ENCODE measurements at regions not wholly inside any gene's neighbourhood (a gene's known extent, or its start where the extent isn't known, plus 50 kb on each side); places are given as distances from the start of the nearest gene placed in this dataset.

GRCh38 chr5:99640646-99641045 lies 711.8 kb upstream of the CHD1 start:
- ChIA-PET CTCF (no interaction called here), POLR2A (ENCODE audit: unreplicated experiment) (no interaction called here)
- no peak overlapping the region for H3K27ac ChIP-seq (ENCODE audit: low read length)
- H3K9ac ChIP-seq (ENCODE audit: low read length) = no peak overlapping the region
- ATAC-seq (no peak), DNase-seq (no peak)
- intact Hi-C loops (cut with micrococcal nuclease) = no loop called here
- no peaks in the 10 kb centered on the region for H4K20me1 ChIP-seq (ENCODE audit: low read length)
- H3K4me1 ChIP-seq (ENCODE audit: insufficient read depth, low read length) = peaks cover 9% of the 10 kb centered on the region
- BruUV-seq (replicated peaks) = no TSS peak
- no peaks in the 10 kb centered on the region for H3K79me2 ChIP-seq (ENCODE audit: low read length)
- no peaks in the 10 kb centered on the region for H3F3A ChIP-seq (ENCODE audit: low read length, unreplicated experiment)
- H3K4me2 ChIP-seq (ENCODE audit: low read length) = no peak overlapping the region
- H3K9me3 ChIP-seq (ENCODE audit: low read length) = no peaks in the 10 kb centered on the region
- TF ChIP-seq EZH2 (IDR thresholded peaks at IDR 0.05; ENCODE audit: low read length, unreplicated experiment) (no peak), EZH2phosphoT487 (IDR thresholded peaks at IDR 0.05; ENCODE audit: borderline replicate concordance, low read length) (no peak), CTCF (conservative IDR thresholded peaks at IDR 0.05; ENCODE audit: low read depth, low read length) (no peak)
- no peaks in the 10 kb centered on the region for H3K9me2 ChIP-seq (replicated peaks; ENCODE audit: low read length)
- H3K4me3 ChIP-seq (ENCODE audit: low read length) = no peak overlapping the region
- H2AFZ ChIP-seq (ENCODE audit: low read length) = no peak overlapping the region
- H3K36me3 ChIP-seq (ENCODE audit: low read depth, low read length) = no peaks in the 10 kb centered on the region
- no peaks in the 10 kb centered on the region for H3K27me3 ChIP-seq (ENCODE audit: low read length)

GRCh38 chr5:99639905-99640304 lies 711.1 kb upstream of the CHD1 start:
- no peak overlapping the region for H3K9ac ChIP-seq (ENCODE audit: low read length)
- BruUV-seq (replicated peaks) = no TSS peak
- H3K27ac ChIP-seq (ENCODE audit: low read length) = no peak overlapping the region
- H3K9me3 ChIP-seq (ENCODE audit: low read length) = no peaks in the 10 kb centered on the region
- H3K79me2 ChIP-seq (ENCODE audit: low read length) = no peaks in the 10 kb centered on the region
- no peak for DNase-seq
- H3K27me3 ChIP-seq (ENCODE audit: low read length) = no peaks in the 10 kb centered on the region
- H2AFZ ChIP-seq (ENCODE audit: low read length) = no peak overlapping the region
- H3K9me2 ChIP-seq (replicated peaks; ENCODE audit: low read length) = no peaks in the 10 kb centered on the region
- ATAC-seq = no peak
- H3F3A ChIP-seq (ENCODE audit: low read length, unreplicated experiment) = no peaks in the 10 kb centered on the region
- CTCF ChIA-PET = no interaction called here
- H3K4me2 ChIP-seq (ENCODE audit: low read length) = no peak overlapping the region
- TF ChIP-seq EZH2 (IDR thresholded peaks at IDR 0.05; ENCODE audit: low read length, unreplicated experiment) = no peak
- no peak for TF ChIP-seq CTCF (conservative IDR thresholded peaks at IDR 0.05; ENCODE audit: low read depth, low read length)
- TF ChIP-seq EZH2phosphoT487 (IDR thresholded peaks at IDR 0.05; ENCODE audit: borderline replicate concordance, low read length) = no peak
- no peak overlapping the region for H3K4me3 ChIP-seq (ENCODE audit: low read length)
- H4K20me1 ChIP-seq (ENCODE audit: low read length) = no peaks in the 10 kb centered on the region
- intact Hi-C loops (cut with micrococcal nuclease) = no loop called here
- POLR2A ChIA-PET (ENCODE audit: unreplicated experiment) = no interaction called here
- H3K36me3 ChIP-seq (ENCODE audit: low read depth, low read length) = no peaks in the 10 kb centered on the region
- peaks cover 3% of the 10 kb centered on the region; the same call in 1 of the 2 replicates for H3K4me1 ChIP-seq (ENCODE audit: insufficient read depth, low read length)

GRCh38 chr5:99636663-99637062 lies 707.9 kb upstream of the CHD1 start:
- BruUV-seq (replicated peaks) = no TSS peak
- Histone ChIP-seq H3K9ac (ENCODE audit: low read length) (no peak overlapping the region), H3K27ac (ENCODE audit: low read length) (no peak overlapping the region), H3K79me2 (ENCODE audit: low read length) (no peaks in the 10 kb centered on the region), H3K36me3 (ENCODE audit: low read depth, low read length) (no peaks in the 10 kb centered on the region), H4K20me1 (ENCODE audit: low read length) (no peaks in the 10 kb centered on the region), H3K4me2 (ENCODE audit: low read length) (no peak overlapping the region), H3K9me3 (ENCODE audit: low read length) (no peaks in the 10 kb centered on the region), H3F3A (ENCODE audit: low read length, unreplicated experiment) (no peaks in the 10 kb centered on the region), H3K27me3 (ENCODE audit: low read length) (no peaks in the 10 kb centered on the region), H2AFZ (ENCODE audit: low read length) (no peak overlapping the region), H3K9me2 (replicated peaks; ENCODE audit: low read length) (no peaks in the 10 kb centered on the region), H3K4me1 (ENCODE audit: insufficient read depth, low read length) (no peaks in the 10 kb centered on the region), H3K4me3 (ENCODE audit: low read length) (no peak overlapping the region)
- TF ChIP-seq EZH2phosphoT487 (IDR thresholded peaks at IDR 0.05; ENCODE audit: borderline replicate concordance, low read length) = no peak
- no peak for TF ChIP-seq CTCF (conservative IDR thresholded peaks at IDR 0.05; ENCODE audit: low read depth, low read length)
- no peak for TF ChIP-seq EZH2 (IDR thresholded peaks at IDR 0.05; ENCODE audit: low read length, unreplicated experiment)
- CTCF ChIA-PET = no interaction called here
- POLR2A ChIA-PET (ENCODE audit: unreplicated experiment) = no interaction called here
- DNase-seq = no peak
- intact Hi-C loops (cut with micrococcal nuclease) = no loop called here
- no peak for ATAC-seq

Data from PC-3 (cell line).